G401 (cell line): ENCODE measurements at regions not wholly inside any gene's neighbourhood (a gene's known extent, or its start where the extent isn't known, plus 50 kb on each side); places are given as distances from the start of the nearest gene placed in this dataset.
"Not testable (repeated sequence)": the region's sequence is repeated elsewhere in the genome, so short reads cannot be mapped to it uniquely, and the experiment has no call there.

ENCODE experiments used
- DNase-seq: peaks from one replicate; pipeline ENCODE4 v3.0.0-alpha.2; 2015; ENCODE audit warnings: low spot score
- in situ Hi-C: cut with HindIII; loops from 2 replicates; pipeline ENCODE4 v1.10.0; 2016; ENCODE audit warnings: low sequenced_read_pairs, mixed read lengths

- in situ Hi-C loops = no loop called here
- no peak for DNase-seq
These were observed 143.5 kb upstream of the TOX3 start for GRCh38 chr16:52690468-52690867.

GRCh38 chr16:52680993-52681392 lies 134.1 kb upstream of the TOX3 start:
- in situ Hi-C loops = no loop called here
- no peak for DNase-seq

GRCh38 chr16:52677501-52677900 lies 130.6 kb upstream of the TOX3 start:
- in situ Hi-C loops = no loop called here
- no peak for DNase-seq

DNA sequence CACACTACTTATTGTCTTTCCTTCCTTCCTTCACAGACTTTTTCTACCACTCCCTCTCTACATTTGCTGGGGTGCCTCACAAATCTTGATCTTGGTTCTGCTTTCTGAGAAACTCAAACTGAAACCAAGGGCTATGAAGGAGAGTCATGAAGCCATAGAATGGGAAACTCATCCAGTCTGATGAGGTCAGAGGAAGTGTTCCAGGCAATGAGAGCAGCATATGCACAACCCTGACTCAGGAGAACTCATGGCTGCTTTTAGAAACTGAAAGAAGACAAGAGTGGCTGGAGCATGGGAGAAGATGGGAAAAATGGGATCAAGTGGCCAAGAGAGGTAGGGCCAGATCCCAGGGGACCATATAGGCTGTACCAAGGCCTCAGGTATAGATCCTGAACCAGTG lies 130.0 kb upstream of the TOX3 start:
- DNase-seq = no peak
- in situ Hi-C loops = no loop called here

DNA sequence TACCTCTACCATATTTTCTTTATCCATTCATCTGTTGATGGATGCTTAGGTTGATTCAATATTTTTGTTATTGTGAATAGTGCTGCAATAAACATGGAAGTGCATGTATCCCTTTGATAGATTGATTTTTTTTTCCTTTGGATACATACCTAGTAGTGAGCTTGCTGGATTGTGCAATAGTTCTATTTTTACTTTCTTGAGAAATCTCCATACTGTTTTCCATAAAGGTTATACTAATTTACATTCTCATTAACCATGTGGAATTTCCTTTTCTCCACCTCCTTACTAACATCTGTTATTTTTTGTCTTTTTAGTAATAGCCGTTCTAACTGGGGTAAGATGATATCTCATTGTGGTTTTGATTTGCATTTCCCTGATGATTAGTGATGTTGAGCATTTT lies 124.6 kb upstream of the TOX3 start:
- DNase-seq = no peak
- in situ Hi-C loops = no loop called here

DNA sequence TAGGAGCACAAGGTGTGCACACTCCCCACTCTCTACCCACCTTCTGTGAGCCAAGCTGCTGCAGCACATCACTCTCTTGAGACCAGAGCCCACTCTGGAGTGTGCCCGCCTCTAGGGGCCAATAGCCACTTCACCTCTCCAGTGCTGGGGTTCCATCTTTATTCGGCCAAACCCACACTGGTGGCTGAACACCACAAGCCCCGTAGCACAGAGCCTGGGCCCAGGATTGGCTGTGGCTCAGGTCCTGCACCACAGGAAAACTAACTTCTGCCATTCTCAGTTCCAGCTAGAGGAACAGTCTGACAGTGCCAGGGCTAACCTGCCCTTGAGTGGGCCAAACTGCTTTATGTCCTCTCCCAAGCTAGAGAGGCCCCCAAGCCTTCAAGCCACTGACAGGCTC lies 111.0 kb upstream of the TOX3 start:
- no peak for DNase-seq
- in situ Hi-C loops = no loop called here

DNA sequence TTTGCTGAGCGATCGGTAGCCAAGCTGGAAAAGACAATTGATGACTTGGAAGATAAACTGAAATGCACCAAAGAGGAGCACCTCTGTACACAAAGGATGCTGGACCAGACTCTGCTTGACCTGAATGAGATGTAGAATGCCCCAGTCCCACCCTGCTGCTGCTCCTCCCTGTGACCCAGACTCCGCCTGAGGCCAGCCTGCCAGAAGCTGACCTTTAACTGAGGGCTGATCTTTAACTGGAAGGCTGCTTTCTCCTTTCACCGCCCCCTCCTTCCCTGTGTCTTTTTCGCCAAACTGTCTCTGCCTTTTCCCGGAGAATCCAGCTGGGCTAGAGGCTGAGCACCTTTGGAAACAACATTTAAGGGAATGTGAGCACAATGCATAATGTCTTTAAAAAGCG lies 109.0 kb upstream of the TOX3 start:
- DNase-seq, in situ Hi-C loops: not testable (repeated sequence)

DNA sequence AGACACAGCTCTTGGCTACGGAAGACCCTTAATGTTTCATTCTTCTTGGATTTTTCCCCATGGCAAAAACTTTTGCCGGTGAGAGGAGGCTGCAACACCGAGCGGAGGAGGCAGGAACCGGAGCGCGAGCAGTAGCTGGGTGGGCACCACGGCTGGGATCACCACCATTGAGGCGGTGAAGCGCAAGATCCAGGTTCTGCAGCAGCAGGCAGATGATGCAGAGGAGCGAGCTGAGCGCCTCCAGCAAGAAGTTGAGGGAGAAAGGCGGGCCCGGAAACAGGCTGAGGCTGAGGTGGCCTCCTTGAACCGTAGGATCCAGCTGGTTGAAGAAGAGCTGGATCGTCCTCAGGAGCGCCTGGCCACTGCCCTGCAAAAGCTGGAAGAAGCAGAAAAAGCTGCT lies 108.2 kb upstream of the TOX3 start:
- DNase-seq = not testable (repeated sequence)

GRCh38 chr16:52652033-52652432 lies 105.1 kb upstream of the TOX3 start:
- in situ Hi-C loops = no loop called here
- DNase-seq = no peak

More for the DNA sequence above, 108.2 kb upstream of the TOX3 start:
- in situ Hi-C loops = not testable (repeated sequence)

- no peak for DNase-seq
- in situ Hi-C loops = no loop called here
These were observed 103.8 kb upstream of the TOX3 start for GRCh38 chr16:52650789-52651188.

- DNase-seq = no peak
- in situ Hi-C loops = no loop called here
These were observed 103.4 kb upstream of the TOX3 start for GRCh38 chr16:52650318-52650717.

DNA sequence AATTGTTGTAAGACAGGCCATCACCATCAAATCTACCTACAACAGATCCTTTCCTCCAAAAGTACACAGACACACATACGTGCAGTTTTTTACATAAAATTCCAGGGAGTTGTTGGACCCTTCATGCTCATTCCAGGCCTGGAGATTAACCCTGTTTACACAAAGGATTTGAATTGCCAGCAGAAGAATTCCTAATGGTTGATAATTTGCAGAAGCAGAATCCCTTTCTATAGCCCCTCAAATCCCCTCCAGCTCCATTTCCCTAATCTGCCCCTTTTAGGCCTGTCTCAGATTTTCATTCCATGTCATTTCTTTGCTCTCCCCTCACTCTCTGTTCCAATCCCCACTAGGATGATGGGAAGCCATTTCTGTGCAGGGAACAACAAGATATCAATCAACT lies 102.9 kb upstream of the TOX3 start:
- DNase-seq = no peak
- in situ Hi-C loops = no loop called here

DNA sequence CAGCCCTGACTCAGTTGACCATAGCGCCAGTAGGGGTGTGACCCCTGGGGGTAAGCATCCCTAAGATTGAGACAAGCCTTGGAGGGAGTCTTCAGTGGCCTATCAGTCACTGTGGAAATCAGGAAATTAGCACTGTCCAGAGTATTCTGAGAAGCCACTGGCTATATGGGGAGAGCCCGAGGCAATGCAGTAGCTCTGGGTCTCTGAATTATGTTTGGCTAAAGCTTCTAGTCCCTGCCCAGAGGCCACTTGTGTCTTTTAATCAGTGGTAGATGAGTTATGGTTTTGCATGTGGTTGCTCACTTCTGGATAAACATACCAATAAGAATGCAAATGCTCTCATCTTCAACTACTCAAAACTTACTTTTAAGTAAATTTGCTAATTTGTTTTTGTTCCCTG lies 100.6 kb upstream of the TOX3 start:
- no peak for DNase-seq
- in situ Hi-C loops = no loop called here

DNA sequence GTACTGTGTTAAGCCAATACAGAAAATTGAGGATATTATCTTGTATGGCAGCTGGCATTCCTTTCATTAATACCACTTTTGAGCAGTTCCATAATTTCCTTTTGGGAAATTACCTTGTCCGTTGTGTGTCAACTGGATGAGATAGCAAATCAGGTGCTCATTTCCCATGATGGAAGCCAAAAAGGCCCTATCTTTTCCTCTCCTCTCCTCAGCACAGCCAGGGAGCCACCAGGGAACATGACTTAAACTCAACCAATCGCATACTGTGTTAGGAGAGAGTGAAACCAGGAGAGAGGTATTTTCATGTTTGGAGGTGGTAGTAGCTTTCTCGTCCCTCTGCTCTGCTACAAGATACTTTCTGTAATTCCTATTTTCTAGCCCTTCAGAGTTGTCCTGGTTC lies 96.1 kb upstream of the TOX3 start:
- in situ Hi-C loops = no loop called here
- DNase-seq = no peak

- in situ Hi-C loops = no loop called here
- no peak for DNase-seq
These were observed 87.6 kb upstream of the TOX3 start for GRCh38 chr16:52634528-52634927.

GRCh38 chr16:52634104-52634503 lies 87.2 kb upstream of the TOX3 start:
- DNase-seq = no peak
- in situ Hi-C loops = no loop called here

DNA sequence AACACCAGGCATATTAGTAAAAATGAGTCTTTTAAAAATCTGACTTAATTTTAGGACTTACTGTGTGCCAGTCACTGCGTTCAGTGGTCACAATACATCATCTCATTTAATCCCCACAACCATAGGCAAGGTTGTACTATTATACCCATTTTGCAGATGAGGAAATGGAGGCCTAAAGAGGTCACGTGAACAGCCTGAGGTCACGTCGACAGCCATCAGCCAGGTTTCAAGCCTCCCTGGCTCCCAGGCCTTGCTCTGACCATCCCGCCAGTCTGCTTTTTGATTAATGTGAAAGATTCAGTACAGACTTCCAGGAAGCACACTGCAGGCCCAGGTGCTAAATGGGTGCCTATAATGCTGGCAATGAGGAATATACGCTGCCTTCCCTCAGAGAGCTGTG lies 86.3 kb upstream of the TOX3 start:
- DNase-seq = no peak

DNA sequence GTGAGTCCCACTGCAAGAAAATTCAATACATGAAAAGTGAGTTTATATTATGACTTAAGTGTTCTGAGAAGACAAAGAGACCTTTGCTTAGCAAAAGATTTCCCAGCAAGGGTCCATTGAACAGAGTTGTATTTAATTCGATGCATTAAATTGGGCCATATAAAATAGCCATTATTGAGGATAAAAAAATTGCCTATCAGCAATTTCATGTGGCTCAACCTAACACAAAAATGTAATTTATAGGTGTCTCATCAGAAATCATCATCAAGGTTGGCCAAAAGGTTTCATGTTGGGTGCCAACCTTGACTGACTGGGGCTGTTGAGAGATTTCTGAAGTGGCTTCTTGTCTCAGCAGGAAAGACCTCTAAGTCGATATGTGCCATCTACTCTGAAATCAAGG lies 84.8 kb upstream of the TOX3 start:
- no peak for DNase-seq
- in situ Hi-C loops = no loop called here

More for the DNA sequence above, 86.3 kb upstream of the TOX3 start:
- in situ Hi-C loops = no loop called here

DNA sequence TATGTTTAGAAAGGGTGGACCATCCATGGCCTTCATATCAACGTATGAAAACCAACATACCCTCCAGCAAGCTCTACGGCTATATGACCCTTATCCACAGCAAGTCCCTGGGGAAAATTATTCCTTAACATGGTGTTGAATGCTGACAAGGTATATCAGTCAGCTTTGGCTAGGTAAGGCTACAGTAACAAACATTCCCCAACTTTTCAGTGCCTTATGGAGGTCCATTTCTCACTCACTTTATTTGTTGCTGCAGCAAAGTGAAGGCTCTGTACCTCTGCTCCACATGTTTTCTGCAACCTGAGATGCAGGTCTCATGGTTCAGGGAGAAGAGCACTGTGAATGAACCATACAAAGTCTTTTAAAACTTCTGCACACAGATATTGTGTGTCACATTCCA lies 83.8 kb upstream of the TOX3 start:
- no peak for DNase-seq
- in situ Hi-C loops = no loop called here

DNA sequence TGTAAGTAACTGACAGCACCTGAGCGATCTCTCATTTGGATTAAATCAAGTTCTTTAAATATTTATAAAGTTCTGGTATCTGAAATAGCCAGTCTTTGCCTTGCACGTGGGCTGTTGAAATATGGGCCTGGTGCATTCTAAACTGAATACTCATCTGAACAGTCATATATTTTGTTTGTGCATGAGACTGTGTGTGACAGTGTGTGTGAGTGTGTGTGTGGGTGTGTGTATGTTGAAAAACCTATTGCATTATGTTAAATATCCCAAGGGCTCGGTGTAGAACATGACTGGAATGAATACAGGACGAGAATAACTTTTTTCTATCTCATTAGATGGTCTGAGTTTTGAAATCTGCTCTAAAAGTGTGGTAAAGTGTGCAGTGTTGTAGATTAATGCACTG lies 82.4 kb upstream of the TOX3 start:
- no peak for DNase-seq
- in situ Hi-C loops = no loop called here

DNA sequence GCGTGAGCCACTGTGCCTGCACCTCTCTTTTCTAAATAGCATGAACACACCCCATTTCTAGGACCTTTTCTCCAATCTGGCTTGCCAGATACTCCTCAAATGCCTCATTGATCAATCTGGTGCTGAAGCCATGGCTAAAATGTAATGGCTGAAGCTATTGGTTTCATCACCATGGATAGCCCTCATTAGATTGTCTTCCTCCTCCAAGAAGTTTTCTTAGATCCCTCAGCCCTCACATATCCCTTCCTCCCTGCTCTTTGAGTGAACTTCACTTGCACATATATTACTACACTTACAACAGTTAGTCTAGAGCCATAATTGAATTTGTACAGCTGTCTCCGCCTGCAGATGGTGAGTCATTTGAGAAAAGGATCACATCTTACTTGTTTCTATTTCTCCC lies 77.9 kb upstream of the TOX3 start:
- DNase-seq = no peak
- in situ Hi-C loops = no loop called here

DNA sequence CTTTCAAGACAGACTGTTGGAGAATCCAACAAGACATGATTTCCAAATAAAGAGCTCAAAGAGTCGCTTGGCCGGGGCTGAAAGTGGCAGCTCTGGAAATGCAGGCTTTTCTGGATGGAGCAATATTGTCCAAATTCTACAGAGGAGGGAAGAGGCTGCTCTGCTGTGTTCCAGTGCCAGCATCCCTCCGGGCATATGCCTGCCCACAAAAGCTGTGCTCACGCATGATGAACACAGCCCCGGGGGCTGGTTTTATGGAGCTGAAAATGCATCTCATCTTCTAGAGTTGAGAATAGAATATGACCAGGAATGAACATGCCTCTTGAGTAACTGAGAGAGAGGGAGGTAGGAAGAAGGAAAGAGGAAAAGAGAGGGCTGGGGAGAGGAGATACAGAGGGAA lies 74.7 kb upstream of the TOX3 start:
- in situ Hi-C loops = no loop called here
- no peak for DNase-seq
